ENCODE measurements at regions not wholly inside any gene's neighbourhood (a gene's known extent, or its start where the extent isn't known, plus 50 kb on each side); places are given as distances from the start of the nearest gene placed in this dataset.

DNA sequence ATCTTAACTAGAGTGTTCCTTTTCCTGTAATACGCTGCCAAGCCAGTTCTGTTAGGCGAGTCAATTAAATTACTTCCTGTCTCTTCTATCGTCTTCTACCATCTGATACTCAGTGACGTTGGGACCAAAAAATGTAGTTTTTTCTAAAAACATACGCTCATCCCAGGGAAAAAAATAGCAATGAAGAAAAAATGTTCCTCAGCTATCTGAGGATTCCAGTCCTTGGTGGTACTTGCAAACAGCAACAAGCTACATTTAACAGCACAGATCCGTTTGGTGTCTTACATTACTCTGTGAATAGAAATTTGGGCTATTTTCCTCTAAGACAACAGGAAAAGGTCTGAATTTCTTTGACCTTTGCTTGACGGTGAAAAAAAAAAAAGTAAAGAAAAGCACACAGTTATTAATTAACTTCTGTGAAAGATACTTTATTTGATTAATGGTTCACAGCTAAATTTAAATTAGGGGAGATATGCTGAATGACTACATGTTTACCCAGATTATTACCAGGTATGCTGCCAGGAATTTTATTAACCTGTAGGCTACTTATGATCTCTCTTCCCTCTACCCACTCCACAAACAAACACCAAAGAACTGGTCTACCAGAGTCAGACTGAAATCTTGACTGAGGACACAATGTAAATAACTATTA, 254.4 kb upstream of the ZPLD1 start:
- H3K27me3 Mint-ChIP-seq: no peaks in the 10 kb centered on the region
- TF ChIP-seq, protein P1, sequence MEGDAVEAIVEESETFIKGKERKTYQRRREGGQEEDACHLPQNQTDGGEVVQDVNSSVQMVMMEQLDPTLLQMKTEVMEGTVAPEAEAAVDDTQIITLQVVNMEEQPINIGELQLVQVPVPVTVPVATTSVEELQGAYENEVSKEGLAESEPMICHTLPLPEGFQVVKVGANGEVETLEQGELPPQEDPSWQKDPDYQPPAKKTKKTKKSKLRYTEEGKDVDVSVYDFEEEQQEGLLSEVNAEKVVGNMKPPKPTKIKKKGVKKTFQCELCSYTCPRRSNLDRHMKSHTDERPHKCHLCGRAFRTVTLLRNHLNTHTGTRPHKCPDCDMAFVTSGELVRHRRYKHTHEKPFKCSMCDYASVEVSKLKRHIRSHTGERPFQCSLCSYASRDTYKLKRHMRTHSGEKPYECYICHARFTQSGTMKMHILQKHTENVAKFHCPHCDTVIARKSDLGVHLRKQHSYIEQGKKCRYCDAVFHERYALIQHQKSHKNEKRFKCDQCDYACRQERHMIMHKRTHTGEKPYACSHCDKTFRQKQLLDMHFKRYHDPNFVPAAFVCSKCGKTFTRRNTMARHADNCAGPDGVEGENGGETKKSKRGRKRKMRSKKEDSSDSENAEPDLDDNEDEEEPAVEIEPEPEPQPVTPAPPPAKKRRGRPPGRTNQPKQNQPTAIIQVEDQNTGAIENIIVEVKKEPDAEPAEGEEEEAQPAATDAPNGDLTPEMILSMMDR (IDR thresholded peaks at IDR 0.05; ENCODE audit: unreplicated experiment): no peak
- H3K36me3 Mint-ChIP-seq (ENCODE audit: insufficient read depth): no peaks in the 10 kb centered on the region
- no peak for DNase-seq (ENCODE audit: low spot score, unreplicated experiment)
- no peak overlapping the region for H3K4me3 Mint-ChIP-seq (ENCODE audit: low read depth)
- H3K4me1 Mint-ChIP-seq (ENCODE audit: low read depth): peaks cover 18% of the 10 kb centered on the region
- H3K27ac Mint-ChIP-seq: no peak overlapping the region
- no peaks in the 10 kb centered on the region for H3K9me3 Mint-ChIP-seq (ENCODE audit: low read depth)

DNA sequence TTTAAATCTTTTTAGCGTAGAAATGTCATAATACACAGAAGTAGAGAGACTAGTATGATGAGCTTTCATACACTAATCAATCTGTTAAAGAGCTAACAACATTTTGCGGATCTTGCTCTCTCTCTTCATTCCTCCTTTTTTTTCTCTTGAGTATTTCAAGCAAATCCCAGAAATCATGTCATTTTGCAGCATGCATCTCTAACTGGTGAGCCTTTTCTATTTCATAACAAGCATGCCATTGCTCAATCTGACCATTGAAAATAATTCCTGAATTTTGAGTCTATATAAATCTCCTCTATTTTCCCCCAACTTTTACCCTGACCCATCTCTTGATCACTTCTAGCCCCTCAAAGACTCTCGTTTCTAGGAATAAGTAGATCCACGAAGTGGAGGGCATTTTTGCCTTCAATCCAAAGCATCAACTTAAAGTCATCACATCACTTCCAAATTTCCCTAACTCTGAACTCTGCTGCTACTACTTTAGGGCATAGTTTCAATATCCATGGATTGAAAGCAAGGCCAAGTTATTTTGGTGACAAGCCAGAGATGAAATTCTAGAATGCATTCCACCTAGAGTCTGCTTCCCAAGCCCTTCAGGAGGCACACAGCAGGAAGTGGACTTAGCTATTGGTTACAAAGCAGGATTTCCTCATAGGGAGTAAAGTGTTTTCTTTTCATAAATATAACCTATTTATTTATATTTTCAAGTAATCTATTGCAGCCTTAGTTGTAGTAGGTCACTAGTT, 253.5 kb upstream of the ZPLD1 start:
- no peaks in the 10 kb centered on the region for H3K27me3 Mint-ChIP-seq
- DNase-seq (ENCODE audit: low spot score, unreplicated experiment): no peak
- peaks cover 18% of the 10 kb centered on the region for H3K4me1 Mint-ChIP-seq (ENCODE audit: low read depth)
- H3K36me3 Mint-ChIP-seq (ENCODE audit: insufficient read depth): no peaks in the 10 kb centered on the region
- H3K9me3 Mint-ChIP-seq (ENCODE audit: low read depth): no peaks in the 10 kb centered on the region
- TF ChIP-seq, protein P1 (IDR thresholded peaks at IDR 0.05; ENCODE audit: unreplicated experiment): no peak
- no peak overlapping the region for H3K27ac Mint-ChIP-seq
- no peak overlapping the region for H3K4me3 Mint-ChIP-seq (ENCODE audit: low read depth)

DNA sequence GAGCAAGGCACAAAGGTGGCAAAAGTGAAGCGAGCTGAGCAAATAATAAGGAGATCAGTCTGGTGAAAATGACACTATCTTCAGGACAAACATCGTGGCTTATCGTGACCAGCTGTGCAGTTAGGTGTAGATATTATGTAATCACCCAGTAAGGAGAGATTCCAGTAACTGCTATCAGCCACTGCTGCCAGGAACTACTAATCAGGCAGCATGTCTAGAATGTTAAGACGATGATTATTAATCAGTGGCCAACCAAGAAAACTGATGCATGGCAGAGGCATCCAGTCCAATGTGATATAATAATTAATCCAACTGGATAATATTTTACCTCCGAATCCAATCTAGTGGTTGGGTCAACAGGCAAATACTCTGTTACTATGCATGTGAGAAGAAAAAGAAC, 252.7 kb upstream of the ZPLD1 start:
- TF ChIP-seq, protein P1 (IDR thresholded peaks at IDR 0.05; ENCODE audit: unreplicated experiment): no peak
- H3K4me3 Mint-ChIP-seq (ENCODE audit: low read depth): no peak overlapping the region
- peaks cover 18% of the 10 kb centered on the region for H3K4me1 Mint-ChIP-seq (ENCODE audit: low read depth)
- peak overlapping the region; percentile 18 for H3K27ac Mint-ChIP-seq
- H3K36me3 Mint-ChIP-seq (ENCODE audit: insufficient read depth): no peaks in the 10 kb centered on the region
- no peaks in the 10 kb centered on the region for H3K27me3 Mint-ChIP-seq
- no peaks in the 10 kb centered on the region for H3K9me3 Mint-ChIP-seq (ENCODE audit: low read depth)
- no peak for DNase-seq (ENCODE audit: low spot score, unreplicated experiment)

DNA sequence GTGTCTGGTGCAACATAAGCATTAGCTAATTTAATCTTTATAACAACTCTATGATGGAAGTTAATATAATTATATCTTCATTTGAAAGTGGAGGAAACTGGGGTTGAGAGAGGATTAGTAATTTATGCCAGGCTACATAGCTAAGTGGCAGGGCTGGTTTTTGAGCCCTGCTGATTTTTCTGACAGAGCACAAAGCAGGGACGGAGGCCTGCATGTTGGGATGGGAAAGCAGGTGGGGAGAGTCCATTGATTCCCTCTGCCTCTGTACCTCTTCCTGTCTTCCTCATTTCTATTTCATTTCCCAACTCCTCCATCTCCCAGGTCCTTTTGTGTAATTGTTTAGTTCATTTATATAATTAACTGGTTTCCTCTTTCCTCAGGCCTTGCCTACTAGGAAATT, 251.6 kb upstream of the ZPLD1 start:
- Mint-ChIP-seq H3K27me3 (no peaks in the 10 kb centered on the region), H3K27ac (peak overlapping the region; percentile 5), H3K36me3 (ENCODE audit: insufficient read depth) (no peaks in the 10 kb centered on the region)

DNA sequence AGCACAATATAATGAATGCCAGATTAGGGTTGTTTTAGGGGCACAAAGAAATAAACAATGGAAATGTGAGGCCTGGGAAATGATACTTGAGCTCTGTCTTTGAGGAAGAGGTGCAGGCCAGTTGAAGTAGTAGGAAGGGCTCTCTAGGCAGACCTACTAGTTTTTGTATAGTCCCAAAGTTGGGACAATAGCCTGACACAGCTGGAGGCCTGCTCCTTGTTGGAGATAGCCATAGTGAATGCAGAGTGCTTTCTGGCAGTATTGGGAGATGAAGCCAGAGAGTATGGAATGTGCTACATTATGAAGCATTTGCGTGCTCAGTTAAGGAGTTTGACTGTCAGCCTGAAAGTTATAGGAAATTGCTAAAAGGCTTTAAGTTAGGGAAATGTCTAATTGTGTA, 251.2 kb upstream of the ZPLD1 start:
- no peak for DNase-seq (ENCODE audit: low spot score, unreplicated experiment)
- Mint-ChIP-seq H3K4me1 (ENCODE audit: low read depth) (peaks cover 18% of the 10 kb centered on the region), H3K27ac (peak overlapping the region; percentile 5), H3K4me3 (ENCODE audit: low read depth) (no peak overlapping the region), H3K27me3 (no peaks in the 10 kb centered on the region), H3K36me3 (ENCODE audit: insufficient read depth) (no peaks in the 10 kb centered on the region), H3K9me3 (ENCODE audit: low read depth) (no peaks in the 10 kb centered on the region)
- TF ChIP-seq, protein P1 (IDR thresholded peaks at IDR 0.05; ENCODE audit: unreplicated experiment): no peak

More for the DNA sequence above, 251.6 kb upstream of the ZPLD1 start:
- Mint-ChIP-seq H3K4me1 (ENCODE audit: low read depth) (peaks cover 18% of the 10 kb centered on the region), H3K9me3 (ENCODE audit: low read depth) (no peaks in the 10 kb centered on the region), H3K4me3 (ENCODE audit: low read depth) (no peak overlapping the region)
- no peak for DNase-seq (ENCODE audit: low spot score, unreplicated experiment)
- TF ChIP-seq, protein P1 (IDR thresholded peaks at IDR 0.05; ENCODE audit: unreplicated experiment): no peak

Measured in progenitor cell of endocrine pancreas (in vitro differentiated cells).